Panc1 (cell line): ENCODE measurements at regions not wholly inside any gene's neighbourhood (a gene's known extent, or its start where the extent isn't known, plus 50 kb on each side); places are given as distances from the start of the nearest gene placed in this dataset.

Experiments
- ATAC-seq: fragments of 200-7000 bp; cut with Tn5 transposase; 2 replicates; pipeline ENCODE4 v1.9.1; 2020; ENCODE audit warnings: mild to moderate bottlenecking, moderate library complexity
- BruUV-seq: library from RNA; stranded (reverse); fragments of 400-500 nt; replicated peaks from 2 replicates; lab custom pipeline; 2021; lab: Mats Ljungman, UMichigan
- CTCF ChIA-PET: fragments of 300-600 bp; sonication (Branson Sonifier 250); formaldehyde crosslinking; loops from one replicate; lab custom pipeline; 2022; ENCODE audit warnings: antibody characterized with exemption; lab: Charles Lee
- POLR2A ChIA-PET: fragments of 300-600 bp; sonication (Branson Sonifier 250); formaldehyde crosslinking; loops from one replicate; lab custom pipeline; 2022; ENCODE audit warnings: antibody characterized with exemption; lab: Charles Lee
- DNase-seq: peaks from one replicate; pipeline ENCODE4 v3.0.0-alpha.2; 2010; ENCODE audit warnings: low read depth, low spot score
- H3K27ac ChIP-seq: 2 replicates; pipeline ENCODE4 v1.5.1; 2011; ENCODE audit warnings: mild to moderate bottlenecking, low read length, inconsistent platforms
- H3K27me3 ChIP-seq: fragments of 200-500 bp; sonication (Bioruptor generic); 2 replicates; pipeline ENCODE4 v1.6.0; 2014; ENCODE audit warnings: low read length, inconsistent platforms; ENCODE audit not compliant: control insufficient read depth, insufficient read depth
- H3K36me3 ChIP-seq: fragments of 200-500 bp; sonication (Bioruptor generic); 2 replicates; pipeline ENCODE4 v1.5.1; 2014; ENCODE audit warnings: inconsistent platforms, mild to moderate bottlenecking, low read length, moderate library complexity; ENCODE audit not compliant: control insufficient read depth, insufficient read depth
- H3K4me1 ChIP-seq: 2 replicates; pipeline ENCODE4 v1.5.1; 2011; ENCODE audit warnings: inconsistent platforms, mild to moderate bottlenecking, low read length, moderate library complexity; ENCODE audit not compliant: control insufficient read depth, insufficient read depth
- H3K4me3 ChIP-seq, 2 experiments: 2 replicates each; pipeline ENCODE4 v1.5.1; 2011 to 2012; ENCODE audit warnings: low read depth in 2 of 2, low read length in 2 of 2, mild to moderate bottlenecking in 2 of 2, inconsistent platforms in 1 of 2, moderate library complexity in 1 of 2
- H3K9me3 ChIP-seq: fragments of 200-500 bp; sonication (Bioruptor generic); 2 replicates; pipeline ENCODE4 v1.5.1; 2014; ENCODE audit warnings: low read depth, mild to moderate bottlenecking, inconsistent platforms, low read length, moderate library complexity; ENCODE audit not compliant: control insufficient read depth, insufficient read depth
- CTCF ChIP-seq: fragments of 450-650 bp; IDR thresholded peaks from 2 replicates; pipeline ENCODE4 v1.5.1; 2017; ENCODE audit warnings: mild to moderate bottlenecking
- POLR2AphosphoS5 ChIP-seq: IDR thresholded peaks from 2 replicates; pipeline ENCODE4 v1.6.1; 2012; ENCODE audit warnings: mild to moderate bottlenecking, low read depth, low read length, moderate library complexity
- REST ChIP-seq, 2 experiments: IDR thresholded peaks; 2 replicates each; pipeline ENCODE4 v1.6.1; 2011 to 2012; ENCODE audit warnings: low read depth in 2 of 2, control low read depth in 1 of 2, low read length in 1 of 2, mild to moderate bottlenecking in 1 of 2, moderate library complexity in 1 of 2; ENCODE audit not compliant: insufficient read depth in 1 of 2
- SIN3A ChIP-seq: IDR thresholded peaks from 2 replicates; pipeline ENCODE4 v1.6.1; 2012; ENCODE audit warnings: low read depth, mild to moderate bottlenecking, low read length, moderate library complexity, borderline replicate concordance; ENCODE audit not compliant: insufficient read depth
- TCF7L2 ChIP-seq: IDR thresholded peaks from 2 replicates; pipeline ENCODE4 v1.6.1; 2011; ENCODE audit warnings: mild to moderate bottlenecking, low read depth, low read length, inconsistent platforms
- in situ Hi-C: cut with HindIII; loops from 2 replicates; pipeline ENCODE4 v1.10.0; 2016; ENCODE audit warnings: low sequenced_read_pairs, low pct_unique_long_range_greater_than_20kb
- intact Hi-C: fragments of 100-400 bp; cut with micrococcal nuclease; formaldehyde crosslinking; loops from one replicate; pipeline ENCODE4 v1.10.0; 2022; ENCODE audit not compliant: unreplicated experiment

- TF ChIP-seq CTCF (no peak), SIN3A (no peak), TCF7L2 (no peak), REST (IDR thresholded peaks at IDR 0.05; ENCODE audit: insufficient read depth in 1 of 2, low read depth in 2 of 2, low read length in 1 of 2) (no peak)
- no peaks in the 10 kb centered on the region for H3K27me3 ChIP-seq
- BruUV-seq, result no TSS peak
- ATAC-seq (no peak), DNase-seq (no peak)
- H3K36me3 ChIP-seq, result no peaks in the 10 kb centered on the region
- H3K27ac ChIP-seq, result no peak overlapping the region
- intact Hi-C loops, result no loop called here
- H3K4me1 ChIP-seq, result no peaks in the 10 kb centered on the region
- H3K4me3 ChIP-seq, result no peak overlapping the region
- no peaks in the 10 kb centered on the region for H3K9me3 ChIP-seq
- CTCF ChIA-PET, result no interaction called here
- in situ Hi-C loops, result no loop called here
- POLR2A ChIA-PET, result interaction anchor here (0.7 kb wide), 1 partner anchor 24 kb away, joined by 3 read pairs; no protein-coding TSS in a partner anchor
Measured at GRCh38 chr16:65774350-65774749, 592.1 kb upstream of the CDH5 start.

GRCh38 chr16:65773301-65773874 lies 593.1 kb upstream of the CDH5 start:
- BruUV-seq, result no TSS peak
- ChIA-PET POLR2A (no interaction called here), CTCF (no interaction called here)
- Histone ChIP-seq H3K4me1 (no peaks in the 10 kb centered on the region), H3K36me3 (no peaks in the 10 kb centered on the region), H3K9me3 (no peaks in the 10 kb centered on the region), H3K27me3 (no peaks in the 10 kb centered on the region), H3K27ac (no peak overlapping the region), H3K4me3 (no peak overlapping the region)
- intact Hi-C loops, result no loop called here
- DNase-seq, result no peak
- TF ChIP-seq SIN3A (no peak), REST (IDR thresholded peaks at IDR 0.05; ENCODE audit: insufficient read depth in 1 of 2, low read depth in 2 of 2, low read length in 1 of 2) (no peak), CTCF (no peak), TCF7L2 (no peak), POLR2AphosphoS5 (no peak)
- in situ Hi-C loops, result no loop called here
- no peak for ATAC-seq
